ENCODE measurements at regions not wholly inside any gene's neighbourhood (a gene's known extent, or its start where the extent isn't known, plus 50 kb on each side); places are given as distances from the start of the nearest gene placed in this dataset.

GRCh38 chr4:1534876-1535526, 128.8 kb upstream of the NKX1-1 start:
- TF ChIP-seq CTCF (IDR thresholded peaks at IDR 0.05) (no peak), POLR2A (IDR thresholded peaks at IDR 0.05) (no peak)

Data from testis (tissue), 2 donors.